GM03348 (cell line): ENCODE measurements at regions not wholly inside any gene's neighbourhood (a gene's known extent, or its start where the extent isn't known, plus 50 kb on each side); places are given as distances from the start of the nearest gene placed in this dataset.
A peak's percentile ranks its signal among the peaks of the same experiment; 100 is the strongest.

Source experiments
- DNase-seq: peaks from one replicate; pipeline ENCODE4 v3.0.0; 2012; ENCODE audit warnings: low spot score

DNA sequence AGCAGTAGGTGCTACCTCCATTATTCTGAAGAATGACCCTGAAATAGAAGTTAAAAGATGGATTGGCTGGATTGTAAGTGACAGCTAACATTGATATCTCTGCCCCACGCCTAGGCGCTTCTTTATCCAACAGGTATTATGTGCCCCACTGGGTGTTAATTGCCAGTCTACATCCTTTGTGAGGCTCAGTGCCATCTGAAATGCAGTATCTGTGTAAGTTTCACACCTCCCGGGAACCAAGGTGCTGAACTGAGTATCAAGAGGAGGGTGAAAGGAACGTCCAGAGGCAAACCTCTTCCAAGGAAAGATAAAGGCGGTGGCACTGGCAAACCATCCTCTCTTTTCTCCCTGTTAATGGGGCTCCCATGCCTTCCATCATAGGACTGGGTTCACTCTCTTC is 181.1 kb upstream of the UBL3 start:
- DNase-seq, result no peak

DNA sequence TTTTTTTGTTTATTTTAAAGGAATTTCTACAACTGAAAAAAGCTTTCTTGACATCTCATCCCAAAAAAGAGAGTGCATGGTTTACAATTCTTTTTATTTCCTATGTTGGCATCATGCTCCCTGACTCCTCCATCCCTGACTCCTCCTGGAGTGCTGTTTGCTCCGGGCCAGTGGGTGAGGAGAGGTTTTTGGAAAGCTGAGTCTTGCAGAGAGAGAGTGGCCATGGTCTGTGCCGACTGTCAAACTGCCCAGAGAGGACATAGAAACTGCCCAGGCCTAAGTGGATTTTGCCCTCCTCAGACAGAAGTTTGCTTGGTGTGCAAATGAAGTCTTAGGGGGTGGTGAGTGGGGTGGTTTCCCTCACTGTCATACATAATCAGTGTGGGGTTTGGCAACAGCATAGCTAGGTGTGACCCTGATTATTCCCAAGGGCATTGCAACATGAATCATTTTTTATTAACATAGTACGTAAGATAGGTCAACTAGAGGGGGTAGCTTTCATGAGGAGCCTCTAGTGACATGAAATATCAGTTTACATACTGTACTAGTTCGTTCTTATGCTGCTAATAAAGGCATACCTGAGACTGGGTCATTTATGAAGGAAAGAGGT is 179.8 kb upstream of the UBL3 start:
- no peak for DNase-seq

DNA sequence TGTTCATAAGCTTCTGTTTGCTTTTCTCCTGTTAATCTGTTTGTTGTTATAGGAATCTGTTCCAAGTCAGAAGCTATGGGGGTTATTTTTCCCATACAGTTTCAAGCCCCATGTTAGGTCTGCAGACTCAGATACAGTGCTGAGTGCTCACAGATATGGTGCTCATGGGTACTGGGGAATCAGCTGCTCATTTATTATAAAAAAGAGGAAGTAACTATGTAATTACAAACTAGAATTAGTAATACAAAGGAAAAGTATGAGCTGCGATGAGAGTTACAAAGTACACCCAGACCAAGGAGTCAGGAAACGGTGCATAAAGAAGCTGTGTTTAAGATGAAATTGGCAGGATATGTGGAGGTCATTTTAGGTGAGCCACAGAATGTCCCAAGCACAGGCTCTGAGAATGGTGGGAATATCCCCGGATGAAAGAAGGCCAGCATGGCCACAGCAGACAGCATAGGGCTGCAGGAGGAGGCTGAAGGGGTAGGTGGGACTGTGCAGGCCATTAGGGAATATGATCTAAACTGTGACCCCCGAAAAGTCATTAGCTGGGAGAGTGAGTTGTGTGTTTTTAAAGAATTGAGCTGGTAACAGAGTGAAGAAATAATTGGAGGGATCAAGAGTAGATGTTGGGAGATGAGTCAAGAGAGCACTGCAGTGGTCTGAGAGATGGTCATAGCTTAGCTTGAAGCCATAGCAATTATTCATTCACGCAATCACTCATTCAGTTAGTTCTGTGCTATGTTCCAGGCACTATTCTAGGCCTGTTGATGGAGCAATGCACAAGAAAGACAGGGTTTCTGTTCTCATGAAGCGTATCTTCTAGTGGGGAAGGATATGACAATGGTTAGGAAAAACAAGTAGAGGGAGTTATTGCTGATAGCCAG is 177.4 kb upstream of the UBL3 start:
- no peak for DNase-seq

GRCh38 chr13:30026909-30027308 is 176.5 kb upstream of the UBL3 start:
- DNase-seq, result no peak

GRCh38 chr13:30026093-30026492 is 175.7 kb upstream of the UBL3 start:
- peak; percentile 73 for DNase-seq

DNA sequence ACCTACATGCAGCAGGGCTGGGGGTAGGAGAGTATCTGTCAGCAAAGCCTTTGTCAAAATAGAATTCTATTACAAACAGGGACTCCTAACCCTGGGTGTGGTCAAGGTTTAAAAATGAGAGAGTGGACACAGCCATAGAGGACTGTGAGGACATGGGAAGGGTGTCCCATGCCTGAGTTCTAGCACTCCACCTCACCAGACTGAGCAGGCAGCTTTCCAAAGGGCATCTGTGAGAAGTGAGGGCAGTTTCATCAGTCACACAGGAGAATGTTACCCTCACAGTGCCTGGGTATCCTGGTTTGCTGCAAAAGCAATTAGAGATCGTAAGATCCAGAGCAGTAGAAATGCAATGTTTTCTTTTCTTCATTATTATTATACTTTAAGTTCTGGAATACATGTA is 174.9 kb upstream of the UBL3 start:
- no peak for DNase-seq

DNA sequence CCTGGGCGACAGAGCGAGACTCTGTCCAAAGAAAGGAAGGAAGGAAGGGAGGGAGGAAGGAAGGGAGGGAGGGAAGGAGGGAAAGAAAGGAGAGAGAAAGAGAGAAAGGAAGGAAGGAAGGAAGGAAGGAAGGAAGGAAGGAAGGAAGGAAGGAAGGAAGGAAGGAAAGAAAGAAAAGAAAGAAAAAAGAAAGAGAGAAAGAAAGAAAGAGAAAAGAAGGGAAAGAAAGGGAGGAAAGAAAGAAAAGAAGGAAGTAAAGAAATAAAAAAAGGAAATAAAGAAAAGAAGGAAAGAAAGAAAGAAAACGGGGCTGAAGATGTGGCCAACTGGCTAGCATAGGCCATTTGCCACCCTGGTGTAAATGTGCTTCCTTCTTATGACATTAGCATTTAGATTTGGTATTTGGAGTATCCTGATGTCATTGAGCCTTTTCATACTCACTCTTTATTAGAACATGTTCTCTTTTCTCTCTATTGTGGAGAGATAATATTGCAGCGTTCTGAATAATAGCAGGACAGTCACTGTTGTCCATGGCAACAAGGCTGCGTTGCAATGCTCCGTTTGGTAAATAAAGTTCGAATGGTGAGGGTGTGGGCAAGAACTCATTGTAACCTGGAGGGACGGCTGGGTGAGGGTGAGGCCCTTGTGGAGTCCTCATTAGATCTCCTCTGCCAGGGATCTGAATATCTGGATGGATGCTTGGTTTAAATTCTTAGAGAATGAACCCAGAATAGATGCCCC is 173.9 kb upstream of the UBL3 start:
- no peak for DNase-seq

GRCh38 chr13:30023196-30023895 is 172.9 kb upstream of the UBL3 start:
- no peak for DNase-seq

DNA sequence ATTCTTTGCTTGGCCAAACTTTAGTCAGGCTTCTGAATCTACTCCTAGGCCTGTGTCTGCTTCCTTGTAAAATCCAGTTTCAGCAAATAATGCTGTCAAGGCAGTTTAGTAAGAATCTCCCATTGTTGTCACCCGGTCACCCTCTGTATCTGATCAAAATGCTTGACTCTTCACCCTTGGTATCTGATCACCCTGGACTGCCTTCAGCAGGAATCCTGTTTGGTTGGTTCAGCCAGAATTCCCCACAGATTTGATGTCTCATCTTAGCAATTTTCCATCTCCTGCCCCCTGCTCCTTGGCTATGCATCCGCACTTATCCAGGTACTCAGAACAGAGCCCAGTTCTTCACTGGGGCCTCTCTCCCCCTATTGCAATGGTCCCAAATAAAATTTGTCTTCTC is 172.4 kb upstream of the UBL3 start:
- no peak for DNase-seq

GRCh38 chr13:30022256-30022655 is 171.8 kb upstream of the UBL3 start:
- DNase-seq, result no peak

DNA sequence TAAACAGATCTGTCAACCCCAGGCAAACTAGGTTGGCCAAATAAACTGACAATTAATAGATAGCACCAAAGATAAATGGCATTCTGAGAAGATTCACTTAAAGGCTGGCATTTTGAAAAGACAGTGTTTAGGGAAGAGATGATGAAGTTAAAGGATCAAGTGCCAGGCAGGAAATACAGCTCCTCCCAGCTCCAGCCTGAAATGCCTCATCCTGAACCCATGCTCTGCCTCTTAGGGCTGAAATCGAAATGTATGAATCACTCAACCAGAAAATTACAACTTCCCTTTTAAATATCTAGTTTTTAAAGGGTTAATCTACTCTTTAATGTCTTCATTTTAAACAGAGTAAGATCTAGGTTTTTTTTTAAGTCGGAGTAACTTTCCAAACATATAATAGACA is 171.2 kb upstream of the UBL3 start:
- peak; percentile 42 for DNase-seq

DNA sequence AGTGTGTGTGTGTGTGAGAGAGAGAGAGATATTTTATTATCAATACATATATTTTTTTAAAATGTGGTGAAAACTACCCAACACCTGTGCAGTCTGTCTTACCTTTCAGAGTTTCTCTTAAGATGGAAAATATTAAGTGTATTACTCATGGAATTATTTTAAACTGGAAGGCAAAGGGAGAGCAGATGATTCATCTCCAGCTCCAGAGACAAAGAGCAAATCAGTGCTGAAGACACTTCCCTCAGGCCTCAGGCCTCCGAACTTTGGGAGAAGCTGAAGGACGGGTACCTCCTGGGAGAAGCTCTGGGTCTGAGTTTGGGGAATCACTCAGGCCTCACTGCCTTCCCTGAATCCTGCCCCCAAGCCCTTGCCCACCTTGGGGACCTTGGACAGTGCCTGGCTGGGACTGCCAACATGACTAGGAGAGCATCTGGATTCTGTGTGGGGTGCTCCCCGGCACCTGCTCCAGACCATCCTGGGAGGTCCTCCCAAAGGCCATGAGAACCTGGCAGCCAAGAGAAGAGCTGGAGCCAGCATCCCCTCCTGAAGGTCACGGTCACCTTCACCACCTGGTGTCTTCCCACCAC is 170.4 kb upstream of the UBL3 start:
- peak; percentile 43 for DNase-seq

DNA sequence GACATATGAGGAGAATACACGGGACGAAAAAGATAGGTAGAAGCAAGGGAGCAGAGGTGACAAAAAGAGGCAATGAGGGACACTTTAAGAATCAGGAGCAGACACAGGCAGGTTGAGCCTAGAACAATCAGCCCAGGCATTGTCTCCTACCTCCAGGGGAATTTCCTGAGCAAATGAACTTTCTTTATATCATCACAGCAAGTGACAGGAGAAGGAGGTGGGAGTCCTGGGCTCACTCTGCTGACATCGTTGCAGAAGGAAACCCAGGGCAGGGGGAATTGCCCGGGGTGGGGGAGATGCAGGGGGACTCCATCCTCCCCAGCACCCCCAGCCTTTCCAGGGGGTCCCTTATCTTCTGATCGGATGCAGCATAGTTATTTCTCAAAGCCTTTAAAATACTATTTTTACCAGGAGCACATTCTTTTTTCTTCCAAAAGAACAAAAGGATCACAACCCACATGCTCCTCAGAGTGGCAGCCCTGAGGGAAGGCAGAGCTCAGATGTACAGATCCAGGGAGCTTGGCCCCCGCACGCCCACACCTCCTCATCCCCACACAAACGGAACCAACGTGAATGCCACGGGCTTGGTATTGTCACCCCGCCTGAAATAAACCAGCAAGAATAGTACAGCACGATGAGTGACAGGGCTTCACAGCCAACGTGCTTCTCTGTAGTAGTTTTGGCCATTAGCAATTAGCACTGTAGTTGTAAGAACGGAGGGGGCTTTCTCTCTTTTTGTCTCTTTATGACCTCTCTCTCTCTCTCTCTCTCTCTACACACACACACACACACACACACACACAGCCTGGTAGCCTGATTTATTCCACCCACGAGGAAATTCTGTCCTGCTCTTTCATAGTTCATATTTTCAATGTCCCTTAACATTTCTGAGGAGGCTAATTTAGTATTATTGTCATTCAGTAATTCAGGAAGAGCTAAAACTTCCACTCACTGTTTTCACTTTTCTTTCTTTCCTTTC is 169.5 kb upstream of the UBL3 start:
- no peak for DNase-seq

GRCh38 chr13:30017880-30018279 is 167.5 kb upstream of the UBL3 start:
- DNase-seq, result no peak

DNA sequence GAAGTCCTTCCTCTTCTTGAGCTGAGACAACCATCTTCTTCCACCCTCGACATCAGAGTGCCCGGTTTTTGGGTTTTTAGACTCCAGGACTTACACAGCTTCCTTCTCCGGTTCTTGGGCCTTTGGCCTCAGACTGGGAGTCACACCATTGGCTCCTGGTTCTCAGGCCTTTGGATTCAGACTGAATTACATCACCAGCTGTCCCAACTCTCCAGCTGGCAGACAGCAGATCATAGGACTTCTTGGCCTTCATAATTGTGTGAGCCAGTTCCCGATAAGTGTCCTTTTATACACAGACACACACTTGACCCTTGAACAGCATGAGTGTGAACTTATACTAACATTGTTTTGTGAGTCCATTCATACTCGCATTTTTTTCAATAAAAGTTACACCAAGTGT is 166.0 kb upstream of the UBL3 start:
- DNase-seq, result no peak

GRCh38 chr13:30009411-30009810 is 159.0 kb upstream of the UBL3 start:
- DNase-seq, result no peak

GRCh38 chr13:30006246-30006645 is 155.8 kb upstream of the UBL3 start:
- DNase-seq, result no peak

- DNase-seq, result peak; percentile 42
Measured at GRCh38 chr13:30004204-30004603, 153.8 kb upstream of the UBL3 start.

- peak; percentile 63 for DNase-seq
Measured at GRCh38 chr13:30002577-30002976, 152.2 kb upstream of the UBL3 start.

GRCh38 chr13:30000370-30000765 is 150.0 kb upstream of the UBL3 start:
- DNase-seq, result no peak
